ENCODE measurements at regions not wholly inside any gene's neighbourhood (a gene's known extent, or its start where the extent isn't known, plus 50 kb on each side); places are given as distances from the start of the nearest gene placed in this dataset.

DNA sequence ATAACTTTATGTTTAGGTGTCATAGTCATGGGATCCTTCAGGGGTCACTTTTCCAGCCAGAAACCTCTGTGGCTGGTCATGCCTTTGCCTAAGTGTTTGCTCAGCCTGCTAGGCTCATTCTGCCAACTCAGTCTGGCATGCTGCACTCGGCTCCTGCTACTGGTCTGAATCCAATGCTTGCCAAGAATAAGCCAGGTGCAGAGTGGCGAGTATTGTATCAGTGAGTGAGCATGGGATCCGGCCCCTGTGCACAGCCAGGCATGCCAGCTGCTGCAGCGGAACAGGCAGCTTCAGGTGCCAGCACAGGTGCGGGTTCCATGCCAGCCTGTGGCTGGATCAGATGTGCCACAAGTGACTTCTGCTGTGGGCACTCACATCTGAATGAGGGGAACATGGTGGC, 1269.3 kb upstream of the CNTN5 start:
- no peaks in the 10 kb centered on the region for H3K27me3 Mint-ChIP-seq (ENCODE audit: insufficient read depth, unreplicated experiment)
- no peaks in the 10 kb centered on the region for H3K4me1 Mint-ChIP-seq (ENCODE audit: low read depth, unreplicated experiment)
- H3K4me1 ChIP-seq = no peaks in the 10 kb centered on the region
- ChIA-PET POLR2A (no interaction called here), CTCF (no interaction called here)
- no peak overlapping the region for H3K4me3 Mint-ChIP-seq (ENCODE audit: unreplicated experiment)
- no peaks in the 10 kb centered on the region; the same call in 1 of the 2 replicates for H3K27me3 ChIP-seq (replicated peaks; ENCODE audit: control insufficient read depth, insufficient read depth, low read length)
- DNase-seq = no peak
- BruUV-seq (replicated peaks) = no TSS peak
- TF ChIP-seq, protein P1, sequence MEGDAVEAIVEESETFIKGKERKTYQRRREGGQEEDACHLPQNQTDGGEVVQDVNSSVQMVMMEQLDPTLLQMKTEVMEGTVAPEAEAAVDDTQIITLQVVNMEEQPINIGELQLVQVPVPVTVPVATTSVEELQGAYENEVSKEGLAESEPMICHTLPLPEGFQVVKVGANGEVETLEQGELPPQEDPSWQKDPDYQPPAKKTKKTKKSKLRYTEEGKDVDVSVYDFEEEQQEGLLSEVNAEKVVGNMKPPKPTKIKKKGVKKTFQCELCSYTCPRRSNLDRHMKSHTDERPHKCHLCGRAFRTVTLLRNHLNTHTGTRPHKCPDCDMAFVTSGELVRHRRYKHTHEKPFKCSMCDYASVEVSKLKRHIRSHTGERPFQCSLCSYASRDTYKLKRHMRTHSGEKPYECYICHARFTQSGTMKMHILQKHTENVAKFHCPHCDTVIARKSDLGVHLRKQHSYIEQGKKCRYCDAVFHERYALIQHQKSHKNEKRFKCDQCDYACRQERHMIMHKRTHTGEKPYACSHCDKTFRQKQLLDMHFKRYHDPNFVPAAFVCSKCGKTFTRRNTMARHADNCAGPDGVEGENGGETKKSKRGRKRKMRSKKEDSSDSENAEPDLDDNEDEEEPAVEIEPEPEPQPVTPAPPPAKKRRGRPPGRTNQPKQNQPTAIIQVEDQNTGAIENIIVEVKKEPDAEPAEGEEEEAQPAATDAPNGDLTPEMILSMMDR (IDR thresholded peaks at IDR 0.05; ENCODE audit: insufficient read depth in 1 of 2, low read depth in 1 of 2, low read length in 1 of 2, severe bottlenecking in 1 of 2, unreplicated experiment in 1 of 2) = no peak
- H3K9me3 ChIP-seq = no peaks in the 10 kb centered on the region
- H3K27ac Mint-ChIP-seq (ENCODE audit: unreplicated experiment) = no peak overlapping the region
- intact Hi-C loops (cut with micrococcal nuclease; ENCODE audit: unreplicated experiment) = no loop called here
- no peaks in the 10 kb centered on the region for H3K9me3 Mint-ChIP-seq (ENCODE audit: unreplicated experiment)
- no peaks in the 10 kb centered on the region for H3K36me3 ChIP-seq (ENCODE audit: control insufficient read depth, insufficient read depth, low read length)
- no peak overlapping the region for H3K4me3 ChIP-seq (ENCODE audit: low read depth, low read length)
- no peaks in the 10 kb centered on the region for H3K36me3 Mint-ChIP-seq (ENCODE audit: insufficient read depth, unreplicated experiment)

- Mint-ChIP-seq H3K27me3 (ENCODE audit: insufficient read depth, unreplicated experiment) (no peaks in the 10 kb centered on the region), H3K4me3 (ENCODE audit: unreplicated experiment) (no peak overlapping the region), H3K36me3 (ENCODE audit: insufficient read depth, unreplicated experiment) (no peaks in the 10 kb centered on the region), H3K9me3 (ENCODE audit: unreplicated experiment) (no peaks in the 10 kb centered on the region), H3K4me1 (ENCODE audit: low read depth, unreplicated experiment) (no peaks in the 10 kb centered on the region), H3K27ac (ENCODE audit: unreplicated experiment) (no peak overlapping the region)
- Histone ChIP-seq H3K27me3 (replicated peaks; ENCODE audit: control insufficient read depth, insufficient read depth, low read length) (no peaks in the 10 kb centered on the region; the same call in 1 of the 2 replicates), H3K36me3 (ENCODE audit: control insufficient read depth, insufficient read depth, low read length) (no peaks in the 10 kb centered on the region), H3K4me1 (no peaks in the 10 kb centered on the region), H3K4me3 (ENCODE audit: low read depth, low read length) (no peak overlapping the region), H3K9me3 (no peaks in the 10 kb centered on the region)
- intact Hi-C loops (cut with micrococcal nuclease; ENCODE audit: unreplicated experiment) = no loop called here
- POLR2A ChIA-PET = no interaction called here
- TF ChIP-seq, protein P1 (IDR thresholded peaks at IDR 0.05; ENCODE audit: insufficient read depth in 1 of 2, low read depth in 1 of 2, low read length in 1 of 2, severe bottlenecking in 1 of 2, unreplicated experiment in 1 of 2) = no peak
- DNase-seq = no peak
- CTCF ChIA-PET = no interaction called here
- no TSS peak for BruUV-seq (replicated peaks)
These were observed 1268.8 kb upstream of the CNTN5 start for GRCh38 chr11:97751952-97752351.

DNA sequence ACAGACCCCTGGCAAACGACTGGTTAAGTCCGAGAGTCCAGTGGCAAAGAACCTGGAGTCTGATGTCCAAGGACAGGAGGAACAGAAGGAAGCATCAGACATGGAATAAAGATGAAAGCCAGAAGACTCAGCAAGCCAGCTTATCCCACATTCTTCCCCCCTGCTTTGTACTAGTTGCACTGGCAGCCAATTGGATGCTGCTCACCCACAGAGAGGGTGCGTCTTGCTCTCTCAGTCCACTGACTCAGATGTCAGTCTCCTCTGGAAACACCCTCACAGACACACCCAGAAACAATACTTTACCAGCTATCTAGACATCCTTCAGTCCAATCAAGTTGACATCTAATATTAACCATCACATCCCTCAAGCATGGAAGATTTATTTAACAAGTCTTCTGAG, 1265.8 kb upstream of the CNTN5 start:
- ChIA-PET CTCF (no interaction called here), POLR2A (no interaction called here)
- H3K9me3 ChIP-seq = no peaks in the 10 kb centered on the region
- no peak overlapping the region for H3K27ac Mint-ChIP-seq (ENCODE audit: unreplicated experiment)
- H3K27me3 Mint-ChIP-seq (ENCODE audit: insufficient read depth, unreplicated experiment) = no peaks in the 10 kb centered on the region
- H3K4me1 ChIP-seq = no peaks in the 10 kb centered on the region
- no peaks in the 10 kb centered on the region for H3K36me3 ChIP-seq (ENCODE audit: control insufficient read depth, insufficient read depth, low read length)
- no peaks in the 10 kb centered on the region for H3K36me3 Mint-ChIP-seq (ENCODE audit: insufficient read depth, unreplicated experiment)
- H3K4me3 Mint-ChIP-seq (ENCODE audit: unreplicated experiment) = no peak overlapping the region
- no peak for DNase-seq
- no peaks in the 10 kb centered on the region; the same call in 1 of the 2 replicates for H3K27me3 ChIP-seq (replicated peaks; ENCODE audit: control insufficient read depth, insufficient read depth, low read length)
- intact Hi-C loops (cut with micrococcal nuclease; ENCODE audit: unreplicated experiment) = no loop called here
- TF ChIP-seq, protein P1 (IDR thresholded peaks at IDR 0.05; ENCODE audit: insufficient read depth in 1 of 2, low read depth in 1 of 2, low read length in 1 of 2, severe bottlenecking in 1 of 2, unreplicated experiment in 1 of 2) = no peak
- no peaks in the 10 kb centered on the region for H3K4me1 Mint-ChIP-seq (ENCODE audit: low read depth, unreplicated experiment)
- no peaks in the 10 kb centered on the region for H3K9me3 Mint-ChIP-seq (ENCODE audit: unreplicated experiment)
- H3K4me3 ChIP-seq (ENCODE audit: low read depth, low read length) = no peak overlapping the region
- no TSS peak for BruUV-seq (replicated peaks)
